Activated naive CD4-positive, alpha-beta T cell treated with anti-CD3 and anti-CD28 coated beads for 36 hours (primary cell): ENCODE measurements at regions not wholly inside any gene's neighbourhood (a gene's known extent, or its start where the extent isn't known, plus 50 kb on each side); places are given as distances from the start of the nearest gene placed in this dataset.

Experiments used
- CTCF ChIA-PET: fragments of 350-600 bp; sonication (Branson Sonifier 250); formaldehyde crosslinking; loops from one replicate; lab custom pipeline; 2021; ENCODE audit warnings: antibody characterized with exemption; lab: Charles Lee
- DNase-seq: peaks from one replicate; pipeline ENCODE4 v3.0.0-alpha.2; 2020
- H3K27ac Mint-ChIP-seq: one replicate; pipeline ENCODE4 v1.8.0; 2021; ENCODE audit warnings: mild to moderate bottlenecking, mixed read lengths
- H3K27me3 Mint-ChIP-seq: one replicate; pipeline ENCODE4 v1.8.0; 2021; ENCODE audit warnings: low read depth, mixed read lengths
- H3K36me3 Mint-ChIP-seq: one replicate; pipeline ENCODE4 v1.8.0; 2021; ENCODE audit warnings: low read depth, mixed read lengths
- H3K4me1 Mint-ChIP-seq: one replicate; pipeline ENCODE4 v1.8.0; 2021; ENCODE audit warnings: low read depth, mixed read lengths
- H3K4me3 Mint-ChIP-seq: one replicate; pipeline ENCODE4 v1.8.0; 2021; ENCODE audit warnings: mild to moderate bottlenecking, moderate library complexity, mixed read lengths
- H3K9me3 Mint-ChIP-seq: one replicate; pipeline ENCODE4 v1.8.0; 2021; ENCODE audit warnings: mixed read lengths
- intact Hi-C: fragments of 100-400 bp; cut with micrococcal nuclease; formaldehyde crosslinking; loops from one replicate; pipeline ENCODE4 v1.15.1; 2023

- CTCF ChIA-PET: no interaction called here
- Mint-ChIP-seq H3K27ac (no peak overlapping the region), H3K36me3 (no peaks in the 10 kb centered on the region), H3K4me3 (no peak overlapping the region), H3K27me3 (no peaks in the 10 kb centered on the region), H3K9me3 (no peaks in the 10 kb centered on the region), H3K4me1 (no peaks in the 10 kb centered on the region)
- no peak for DNase-seq
- intact Hi-C loops: no loop called here
These were observed 101.1 kb upstream of the BMPER start for GRCh38 chr7:33804140-33804660.

- Mint-ChIP-seq H3K9me3 (no peaks in the 10 kb centered on the region), H3K27ac (no peak overlapping the region), H3K4me3 (no peak overlapping the region), H3K4me1 (no peaks in the 10 kb centered on the region), H3K27me3 (no peaks in the 10 kb centered on the region), H3K36me3 (no peaks in the 10 kb centered on the region)
- DNase-seq: no peak
- CTCF ChIA-PET: interaction anchor here (1.8 kb wide), 1 partner anchor 10 kb away, joined by 6 read pairs; no protein-coding TSS in a partner anchor
- intact Hi-C loops: no loop called here
These were observed 99.6 kb upstream of the BMPER start for GRCh38 chr7:33805630-33806233.

- Mint-ChIP-seq H3K4me1 (no peaks in the 10 kb centered on the region), H3K36me3 (no peaks in the 10 kb centered on the region), H3K27me3 (no peaks in the 10 kb centered on the region), H3K27ac (no peak overlapping the region), H3K9me3 (no peaks in the 10 kb centered on the region), H3K4me3 (no peak overlapping the region)
- CTCF ChIA-PET: interaction anchor here (1.8 to 2.6 kb wide), 2 partner anchors 11 to 48 kb away, joined by 6 to 15 read pairs; no protein-coding TSS in a partner anchor
- intact Hi-C loops: loop anchor here (1.0 kb wide), 1 partner anchor 49 kb away; no protein-coding TSS in a partner anchor
- no peak for DNase-seq
These were observed 98.8 kb upstream of the BMPER start for GRCh38 chr7:33806298-33807154.

DNA sequence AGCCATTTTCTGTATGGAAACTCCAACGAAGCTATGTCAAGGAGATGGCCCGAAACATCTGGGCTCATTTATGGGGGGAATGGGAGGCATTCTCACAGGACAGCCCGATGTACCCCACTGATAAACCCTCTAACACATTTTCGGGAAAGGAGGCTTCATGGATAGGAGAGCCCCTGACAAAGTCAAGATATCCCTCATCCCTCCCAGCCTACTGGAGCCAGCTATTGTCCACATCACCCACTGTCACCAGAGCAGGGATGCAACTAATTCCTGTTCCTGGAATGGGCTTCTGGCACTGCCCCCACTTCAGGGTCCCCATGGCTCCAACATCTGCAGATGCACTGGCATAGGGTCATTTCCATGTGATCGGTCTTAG, 98.2 kb upstream of the BMPER start:
- CTCF ChIA-PET: interaction anchor here (0.6 to 2.6 kb wide), 4 partner anchors 12 to 459 kb away, joined by 3 to 15 read pairs (median 6); no protein-coding TSS in a partner anchor
- intact Hi-C loops: loop anchor here (1.0 kb wide), 1 partner anchor 50 kb away; no protein-coding TSS in a partner anchor

DNA sequence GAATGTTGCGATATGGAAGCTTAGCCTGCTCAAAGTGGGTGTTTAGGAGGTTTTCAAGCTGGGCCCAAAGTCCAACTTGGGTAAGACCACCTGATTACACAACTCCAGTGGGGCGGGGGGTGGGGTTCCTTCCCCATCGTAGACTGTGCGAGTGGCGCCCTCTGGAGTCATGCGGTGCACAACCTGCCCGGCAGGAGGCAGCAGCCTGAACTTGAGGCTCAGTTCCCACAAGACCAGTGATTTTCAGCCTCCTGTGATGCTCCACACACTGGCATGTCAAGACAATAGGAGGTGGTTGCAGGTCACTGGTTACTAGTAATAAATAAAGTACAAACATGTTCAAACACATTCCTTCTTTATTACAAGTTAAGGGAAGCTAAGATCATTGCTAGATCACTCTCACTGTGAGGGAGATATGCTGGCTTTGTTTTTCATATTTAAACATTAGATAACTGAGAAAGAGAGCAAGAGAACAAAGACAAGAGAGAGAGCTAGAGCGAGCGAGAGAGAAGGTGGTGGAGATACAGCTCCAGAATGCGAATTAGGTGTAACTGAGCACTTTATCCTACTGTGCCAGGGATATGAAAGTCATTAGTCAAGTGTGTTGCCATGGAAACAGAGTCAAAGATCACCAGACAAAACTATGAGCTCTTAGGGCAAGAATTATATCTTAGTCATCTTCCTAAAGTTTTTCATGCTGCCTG, 97.4 kb upstream of the BMPER start:
- H3K4me3 Mint-ChIP-seq: no peak overlapping the region
- peaks cover 7% of the 10 kb centered on the region for H3K9me3 Mint-ChIP-seq
- no peaks in the 10 kb centered on the region for H3K27me3 Mint-ChIP-seq
- peak; percentile 18 for DNase-seq
- intact Hi-C loops: loop anchor here (1.0 kb wide), 1 partner anchor 51 kb away; no protein-coding TSS in a partner anchor
- H3K4me1 Mint-ChIP-seq: no peaks in the 10 kb centered on the region
- no peaks in the 10 kb centered on the region for H3K36me3 Mint-ChIP-seq
- CTCF ChIA-PET: interaction anchor here (0.6 to 2.6 kb wide), 4 partner anchors 38 to 460 kb away, joined by 3 to 15 read pairs (median 4); no protein-coding TSS in a partner anchor
- no peak overlapping the region for H3K27ac Mint-ChIP-seq

More for the DNA sequence above, 98.2 kb upstream of the BMPER start:
- no peak overlapping the region for H3K4me3 Mint-ChIP-seq
- DNase-seq: no peak
- H3K27ac Mint-ChIP-seq: no peak overlapping the region
- no peaks in the 10 kb centered on the region for H3K4me1 Mint-ChIP-seq
- no peaks in the 10 kb centered on the region for H3K9me3 Mint-ChIP-seq
- H3K27me3 Mint-ChIP-seq: no peaks in the 10 kb centered on the region
- H3K36me3 Mint-ChIP-seq: no peaks in the 10 kb centered on the region

- Mint-ChIP-seq H3K27me3 (no peaks in the 10 kb centered on the region), H3K9me3 (peaks cover 7% of the 10 kb centered on the region), H3K4me3 (no peak overlapping the region), H3K27ac (no peak overlapping the region), H3K4me1 (no peaks in the 10 kb centered on the region), H3K36me3 (no peaks in the 10 kb centered on the region)
- no peak for DNase-seq
- intact Hi-C loops: no loop called here
- CTCF ChIA-PET: interaction anchor here (1.1 kb wide), 1 partner anchor 39 kb away, joined by 3 read pairs; no protein-coding TSS in a partner anchor
These were observed 96.1 kb upstream of the BMPER start for GRCh38 chr7:33809228-33809627.

DNA sequence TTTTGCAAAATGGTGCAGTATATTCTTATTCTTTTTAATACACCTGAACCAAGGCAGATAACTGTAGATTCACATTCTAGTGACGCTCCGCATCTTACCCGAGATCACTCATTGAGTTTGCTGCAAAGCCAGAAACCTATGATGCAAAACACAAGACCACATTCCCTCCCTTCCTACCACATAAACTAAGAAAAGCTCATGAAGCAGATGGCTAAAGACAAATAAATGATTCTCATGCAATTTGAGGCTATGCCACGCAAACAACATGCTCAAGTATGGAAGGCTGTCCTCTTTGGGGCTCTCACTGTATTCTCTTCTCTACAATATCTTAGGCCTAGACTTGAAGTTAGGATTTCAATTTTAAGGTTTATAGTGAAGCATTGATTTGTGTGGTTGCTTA, 95.0 kb upstream of the BMPER start:
- CTCF ChIA-PET: no interaction called here
- H3K4me3 Mint-ChIP-seq: no peak overlapping the region
- H3K36me3 Mint-ChIP-seq: no peaks in the 10 kb centered on the region
- H3K9me3 Mint-ChIP-seq: peaks cover 7% of the 10 kb centered on the region
- H3K4me1 Mint-ChIP-seq: no peaks in the 10 kb centered on the region
- DNase-seq: no peak
- no peaks in the 10 kb centered on the region for H3K27me3 Mint-ChIP-seq
- H3K27ac Mint-ChIP-seq: no peak overlapping the region
- intact Hi-C loops: no loop called here

DNA sequence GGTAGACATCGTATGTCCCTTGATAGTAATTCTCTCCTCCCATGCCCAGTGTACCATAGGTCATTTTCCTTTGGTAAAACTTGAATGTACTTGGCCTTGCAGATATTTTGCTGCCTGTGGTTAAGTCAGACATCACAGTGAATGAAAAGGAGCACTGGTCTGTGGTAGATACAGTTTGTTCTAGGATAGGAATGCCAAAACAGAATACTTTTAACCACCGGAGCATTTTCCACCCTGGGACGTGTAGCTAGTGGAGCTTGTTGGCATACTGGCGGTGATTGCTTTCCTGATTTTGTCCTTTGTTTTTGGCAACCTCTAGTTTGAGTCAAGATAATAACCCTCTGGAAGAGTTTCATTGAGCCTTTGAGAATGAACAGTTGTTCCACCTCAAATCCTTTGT, 92.0 kb upstream of the BMPER start:
- CTCF ChIA-PET: no interaction called here
- H3K4me1 Mint-ChIP-seq: no peaks in the 10 kb centered on the region
- no peak overlapping the region for H3K27ac Mint-ChIP-seq
- peaks cover 7% of the 10 kb centered on the region for H3K9me3 Mint-ChIP-seq
- no peaks in the 10 kb centered on the region for H3K36me3 Mint-ChIP-seq
- no peak overlapping the region for H3K4me3 Mint-ChIP-seq
- H3K27me3 Mint-ChIP-seq: no peaks in the 10 kb centered on the region
- no peak for DNase-seq
- intact Hi-C loops: no loop called here

DNA sequence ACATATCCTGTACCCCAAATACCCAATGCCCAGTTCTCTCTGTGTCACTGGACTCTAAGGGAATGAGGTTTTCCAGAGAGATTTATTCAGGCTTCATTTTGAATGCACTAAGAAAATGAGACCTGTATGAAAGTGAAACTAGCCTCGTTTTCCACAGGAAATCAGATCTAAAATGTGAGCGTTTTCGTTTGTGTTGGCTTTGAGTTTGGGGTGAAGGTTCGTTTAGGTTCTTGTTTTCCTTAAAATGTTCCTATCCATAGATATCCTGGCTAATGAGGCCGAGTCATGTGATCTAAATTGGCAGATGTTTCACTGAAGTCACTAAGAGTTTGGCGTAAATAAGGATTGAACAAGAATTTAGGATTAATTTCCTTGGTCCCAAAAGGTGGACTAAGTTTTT, 90.9 kb upstream of the BMPER start:
- H3K4me1 Mint-ChIP-seq: no peaks in the 10 kb centered on the region
- no peaks in the 10 kb centered on the region for H3K27me3 Mint-ChIP-seq
- intact Hi-C loops: no loop called here
- no peak overlapping the region for H3K4me3 Mint-ChIP-seq
- no peak overlapping the region for H3K27ac Mint-ChIP-seq
- no peaks in the 10 kb centered on the region for H3K36me3 Mint-ChIP-seq
- no peak for DNase-seq
- peaks cover 7% of the 10 kb centered on the region for H3K9me3 Mint-ChIP-seq
- CTCF ChIA-PET: no interaction called here

- DNase-seq: no peak
- CTCF ChIA-PET: no interaction called here
- H3K4me1 Mint-ChIP-seq: no peaks in the 10 kb centered on the region
- no peaks in the 10 kb centered on the region for H3K27me3 Mint-ChIP-seq
- H3K36me3 Mint-ChIP-seq: no peaks in the 10 kb centered on the region
- H3K27ac Mint-ChIP-seq: no peak overlapping the region
- H3K4me3 Mint-ChIP-seq: no peak overlapping the region
- peaks cover 7% of the 10 kb centered on the region for H3K9me3 Mint-ChIP-seq
- intact Hi-C loops: no loop called here
These were observed 90.4 kb upstream of the BMPER start for GRCh38 chr7:33814936-33815335.

DNA sequence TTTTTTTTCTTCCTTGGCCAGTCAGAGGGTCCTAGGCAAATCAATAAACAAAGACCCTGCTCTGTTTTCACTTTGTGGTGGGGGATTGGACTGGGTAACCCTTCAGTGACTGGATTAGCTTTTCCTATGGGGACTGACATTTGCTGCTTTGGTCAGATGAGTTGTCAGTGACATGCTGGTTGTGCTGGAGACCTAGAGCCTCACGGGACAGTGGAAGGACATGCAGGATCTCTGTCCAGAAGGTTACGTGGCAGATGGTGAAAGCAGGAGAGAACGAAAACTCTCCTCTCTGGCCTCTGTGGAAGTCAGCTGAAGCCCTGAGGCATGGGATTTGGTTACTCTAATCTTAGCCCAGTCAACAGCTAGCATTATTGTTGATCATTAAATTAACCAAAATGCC, 90.0 kb upstream of the BMPER start:
- no peak overlapping the region for H3K27ac Mint-ChIP-seq
- intact Hi-C loops: no loop called here
- no peaks in the 10 kb centered on the region for H3K4me1 Mint-ChIP-seq
- H3K27me3 Mint-ChIP-seq: no peaks in the 10 kb centered on the region
- no peaks in the 10 kb centered on the region for H3K36me3 Mint-ChIP-seq
- H3K4me3 Mint-ChIP-seq: no peak overlapping the region
- CTCF ChIA-PET: no interaction called here
- peaks cover 7% of the 10 kb centered on the region for H3K9me3 Mint-ChIP-seq
- no peak for DNase-seq

DNA sequence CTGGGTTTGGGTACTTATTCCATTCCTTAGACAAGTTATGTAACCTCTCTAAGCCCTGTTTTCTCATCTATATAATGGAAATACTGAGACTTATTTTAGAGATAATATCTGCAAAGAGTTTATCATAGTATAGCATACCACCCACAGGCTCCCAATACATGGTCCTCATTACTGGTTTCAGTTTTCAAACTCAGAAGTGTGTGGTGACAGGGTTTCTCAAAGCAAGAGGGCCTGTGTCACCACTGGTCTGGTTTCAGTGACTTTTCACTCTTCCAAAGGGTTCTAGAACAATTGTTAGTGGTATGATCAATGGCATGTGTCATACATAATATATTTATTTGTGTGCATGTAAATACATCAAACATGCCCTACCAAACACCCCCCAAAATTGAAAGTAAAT, 89.2 kb upstream of the BMPER start:
- Mint-ChIP-seq H3K27me3 (no peaks in the 10 kb centered on the region), H3K9me3 (peaks cover 9% of the 10 kb centered on the region), H3K36me3 (no peaks in the 10 kb centered on the region), H3K27ac (no peak overlapping the region), H3K4me3 (no peak overlapping the region), H3K4me1 (no peaks in the 10 kb centered on the region)
- DNase-seq: no peak
- intact Hi-C loops: no loop called here
- CTCF ChIA-PET: no interaction called here
